Smooth muscle cell (in vitro differentiated cells): ENCODE measurements at regions not wholly inside any gene's neighbourhood (a gene's known extent, or its start where the extent isn't known, plus 50 kb on each side); places are given as distances from the start of the nearest gene placed in this dataset.
A peak's percentile ranks its signal among the peaks of the same experiment; 100 is the strongest.

ENCODE experiments used
- DNase-seq: peaks from one replicate; lab custom pipeline; 2025; ENCODE audit not compliant: unreplicated experiment; lab: John Stamatoyannopoulos, UW
- H2AFZ ChIP-seq: fragments of 200-600 bp; sonication (generic); 2 replicates; pipeline ENCODE4 v1.6.0; 2016; ENCODE audit warnings: antibody characterized with exemption, low read depth, mild to moderate bottlenecking
- H3F3A ChIP-seq: fragments of 200-600 bp; sonication (generic); 2 replicates; pipeline ENCODE4 v1.6.0; 2017; ENCODE audit warnings: antibody characterized with exemption, low read depth
- H3K27ac ChIP-seq: fragments of 200-600 bp; sonication (generic); 2 replicates; pipeline ENCODE4 v1.5.1; 2016; ENCODE audit warnings: low read depth, mild to moderate bottlenecking
- H3K27me3 ChIP-seq: fragments of 200-600 bp; sonication (generic); 2 replicates; pipeline ENCODE4 v1.6.1; 2016; ENCODE audit warnings: low read depth, mild to moderate bottlenecking
- H3K36me3 ChIP-seq: fragments of 200-600 bp; sonication (generic); 2 replicates; pipeline ENCODE4 v1.5.1; 2016; ENCODE audit warnings: low read depth
- H3K4me1 ChIP-seq: fragments of 200-600 bp; sonication (generic); 2 replicates; pipeline ENCODE4 v1.5.1; 2016; ENCODE audit warnings: low read depth
- H3K4me2 ChIP-seq: fragments of 200-600 bp; sonication (generic); 2 replicates; pipeline ENCODE4 v1.6.0; 2016; ENCODE audit warnings: mild to moderate bottlenecking
- H3K4me3 ChIP-seq: fragments of 200-600 bp; sonication (generic); 2 replicates; pipeline ENCODE4 v1.5.1; 2016; ENCODE audit warnings: mild to moderate bottlenecking
- H3K79me2 ChIP-seq: fragments of 200-600 bp; sonication (generic); 2 replicates; pipeline ENCODE4 v1.6.0; 2016; ENCODE audit warnings: low read depth, mild to moderate bottlenecking
- H3K9ac ChIP-seq: fragments of 200-600 bp; sonication (generic); 2 replicates; pipeline ENCODE4 v1.6.0; 2016; ENCODE audit warnings: low read depth
- H3K9me3 ChIP-seq: fragments of 200-600 bp; sonication (generic); replicated peaks from 2 replicates; pipeline ENCODE4 v1.5.1; 2016; ENCODE audit warnings: low read depth
- H4K20me1 ChIP-seq: fragments of 200-600 bp; sonication (generic); 2 replicates; pipeline ENCODE4 v1.6.0; 2016; ENCODE audit warnings: low read depth
- CTCF ChIP-seq: fragments of 200-600 bp; sonication (generic); IDR thresholded peaks from 2 replicates; pipeline ENCODE4 v1.5.1; 2017; ENCODE audit warnings: borderline replicate concordance, mild to moderate bottlenecking, antibody characterized with exemption; ENCODE audit not compliant: insufficient read depth, poor library complexity, severe bottlenecking
- WGBS: methylation state at CpG from one replicate; pipeline ENCODE4 v1.1.7; 2016; ENCODE audit warnings: low lambda C conversion rate; 5-methylcytosine and 5-hydroxymethylcytosine counted together

DNA sequence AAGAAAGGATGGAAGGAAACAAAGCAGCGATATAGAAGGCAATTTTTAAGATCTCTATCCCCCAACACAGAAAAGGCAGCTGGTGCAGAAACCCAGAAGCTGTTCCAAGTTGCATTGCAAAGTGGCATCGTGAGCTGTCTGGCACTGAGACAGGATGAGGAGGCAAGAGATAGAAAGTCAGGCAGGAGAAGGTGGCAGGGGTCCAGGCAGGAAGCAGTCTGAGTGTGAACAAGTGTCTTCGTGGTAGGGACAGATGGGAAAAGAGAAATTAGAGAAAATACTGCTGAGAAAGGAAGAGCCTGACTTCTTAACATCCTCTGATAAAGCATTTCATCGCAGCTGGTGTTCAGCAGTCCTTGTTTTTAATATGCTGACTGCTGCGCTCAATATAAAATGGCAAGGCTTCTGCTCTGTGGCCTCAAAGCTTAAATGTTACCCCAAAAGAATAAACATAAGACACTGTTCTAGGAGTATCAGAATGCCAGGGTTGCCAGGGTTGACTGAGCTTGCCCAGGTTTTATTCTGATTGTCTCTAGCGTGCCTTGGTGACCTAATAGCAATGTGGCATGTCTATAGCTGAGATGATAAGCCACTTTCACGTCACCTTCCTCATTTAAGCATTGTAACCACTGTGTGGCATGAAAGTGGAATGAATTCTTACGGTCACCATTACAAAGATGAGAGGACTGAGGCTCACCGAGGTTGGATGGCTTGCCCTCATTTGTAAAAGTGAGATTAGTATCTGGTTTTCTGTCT is 397.6 kb downstream of the NUAK1 start:
- WGBS = 80% methylated on average over 9 of the region's 9 CpGs

DNA sequence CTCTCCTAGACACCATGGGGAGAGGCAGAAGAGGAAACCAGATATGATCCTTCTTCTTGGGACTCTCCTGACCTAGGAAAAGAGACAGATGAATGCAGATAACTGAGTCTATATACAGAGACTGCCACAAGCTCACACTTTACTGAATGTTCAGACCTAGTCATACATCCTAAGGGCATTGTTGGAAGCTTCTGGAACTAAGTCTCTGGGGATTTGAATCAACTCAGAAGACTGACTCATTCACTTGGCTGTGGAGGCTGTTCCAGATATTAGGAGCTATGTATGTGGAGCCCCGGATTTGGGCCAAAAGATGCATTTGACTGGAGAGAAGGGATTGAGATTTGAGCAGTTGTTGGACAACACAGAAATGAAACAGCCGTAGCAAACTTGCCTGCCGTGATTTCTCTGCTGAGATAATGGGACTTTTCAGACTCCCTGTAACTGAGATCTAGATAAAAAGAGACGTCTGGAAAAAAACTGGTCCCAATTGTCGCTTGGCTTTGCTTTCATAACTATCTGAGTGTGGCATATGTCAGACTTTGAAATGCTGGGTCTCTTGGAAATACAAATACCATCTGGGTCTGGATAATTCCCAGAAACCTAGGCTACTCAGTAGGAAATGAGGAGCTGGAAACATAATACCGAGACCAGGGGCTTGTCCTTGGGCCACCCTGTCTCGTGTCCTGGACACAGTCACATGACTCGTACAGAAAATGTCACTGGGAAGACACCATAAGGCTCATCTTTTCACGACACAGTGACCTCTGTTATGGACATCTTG is 396.8 kb downstream of the NUAK1 start:
- 27% methylated on average over 9 of the region's 9 CpGs for WGBS
- Histone ChIP-seq H3K4me3 (no peak overlapping the region), H3K9me3 (no peaks in the 10 kb centered on the region), H3K9ac (no peak overlapping the region), H3K27ac (peak overlapping the region; percentile 76), H3K4me1 (peaks cover 17% of the 10 kb centered on the region), H3K27me3 (no peaks in the 10 kb centered on the region), H3K4me2 (peak overlapping the region; percentile 40), H3K79me2 (no peaks in the 10 kb centered on the region), H3F3A (peaks cover 8% of the 10 kb centered on the region), H3K36me3 (no peaks in the 10 kb centered on the region), H2AFZ (peak overlapping the region; percentile 26), H4K20me1 (no peaks in the 10 kb centered on the region)
- DNase-seq = no peak
- no peak for TF ChIP-seq CTCF

More for the DNA sequence above, 397.6 kb downstream of the NUAK1 start:
- Histone ChIP-seq H3K36me3 (no peaks in the 10 kb centered on the region), H3K4me2 (peak overlapping the region; percentile 25), H3K27me3 (no peaks in the 10 kb centered on the region), H3K27ac (peak overlapping the region; percentile 76), H3F3A (peaks cover 8% of the 10 kb centered on the region), H4K20me1 (no peaks in the 10 kb centered on the region), H3K9me3 (no peaks in the 10 kb centered on the region), H3K4me1 (peaks cover 17% of the 10 kb centered on the region), H3K9ac (no peak overlapping the region), H2AFZ (peak overlapping the region; percentile 55), H3K4me3 (no peak overlapping the region), H3K79me2 (no peaks in the 10 kb centered on the region)
- DNase-seq = no peak
- no peak for TF ChIP-seq CTCF

- peak overlapping the region; percentile 40 for H3K4me2 ChIP-seq
- H3K9me3 ChIP-seq = no peaks in the 10 kb centered on the region
- no peak for DNase-seq
- H4K20me1 ChIP-seq = no peaks in the 10 kb centered on the region
- H3K27ac ChIP-seq = peak overlapping the region; percentile 76
- WGBS = 72% methylated on average over 3 of the region's 3 CpGs
- TF ChIP-seq CTCF = no peak
- H3K79me2 ChIP-seq = no peaks in the 10 kb centered on the region
- H3K9ac ChIP-seq = no peak overlapping the region
- H2AFZ ChIP-seq = peak overlapping the region; percentile 26
- no peak overlapping the region for H3K4me3 ChIP-seq
- H3K27me3 ChIP-seq = no peaks in the 10 kb centered on the region
- H3F3A ChIP-seq = peaks cover 8% of the 10 kb centered on the region
- no peaks in the 10 kb centered on the region for H3K36me3 ChIP-seq
- peaks cover 17% of the 10 kb centered on the region for H3K4me1 ChIP-seq
These were observed 396.2 kb downstream of the NUAK1 start for GRCh38 chr12:105742567-105742874.
